ENCODE measurements at regions not wholly inside any gene's neighbourhood (a gene's known extent, or its start where the extent isn't known, plus 50 kb on each side); places are given as distances from the start of the nearest gene placed in this dataset.

- TF ChIP-seq CTCF (IDR thresholded peaks at IDR 0.05) (no peak), EP300 (IDR thresholded peaks at IDR 0.05) (no peak)
Measured at GRCh38 chr3:18789734-18790133, 358.6 kb upstream of the KCNH8 start.

All from ovary (tissue), 3 donors.